ENCODE measurements at regions not wholly inside any gene's neighbourhood (a gene's known extent, or its start where the extent isn't known, plus 50 kb on each side); places are given as distances from the start of the nearest gene placed in this dataset.

- TF ChIP-seq TFE3 (CRISPR knock-in tag; IDR thresholded peaks at IDR 0.05) (peak; percentile 5; the same call in 1 of the 2 replicates), DZIP1 (CRISPR knock-in tag; IDR thresholded peaks at IDR 0.05) (no peak), FOXA3 (CRISPR knock-in tag; IDR thresholded peaks at IDR 0.05) (peak; percentile 84), ZNF382 (CRISPR knock-in tag; IDR thresholded peaks at IDR 0.05; ENCODE audit: borderline replicate concordance) (no peak), KDM3A (CRISPR knock-in tag; IDR thresholded peaks at IDR 0.05; ENCODE audit: low read depth) (0 out of 2 replicates have a peak, but pooled peaks have one; percentile 12), SMAD3 (CRISPR knock-in tag; IDR thresholded peaks at IDR 0.05) (peak; percentile 14; the same call in 1 of the 2 replicates), ZNF790 (CRISPR knock-in tag; IDR thresholded peaks at IDR 0.05; ENCODE audit: borderline replicate concordance) (no peak), SPEN (CRISPR knock-in tag; IDR thresholded peaks at IDR 0.05; ENCODE audit: low read depth) (0 out of 2 replicates have a peak, but pooled peaks have one; percentile 9), BCL6 (CRISPR knock-in tag; IDR thresholded peaks at IDR 0.05) (peak; percentile 29), SAFB2 (CRISPR knock-in tag; IDR thresholded peaks at IDR 0.05; ENCODE audit: borderline replicate concordance, low read depth) (no peak), ZBTB25 (CRISPR knock-in tag; IDR thresholded peaks at IDR 0.05) (no peak), ZGPAT (CRISPR knock-in tag; IDR thresholded peaks at IDR 0.05) (peak; percentile 74; the same call in 1 of the 2 replicates), FOSL2 (CRISPR knock-in tag; IDR thresholded peaks at IDR 0.05) (peak; percentile 83), MED13 (CRISPR knock-in tag; IDR thresholded peaks at IDR 0.05) (0 out of 2 replicates have a peak, but pooled peaks have one; percentile 10), ZSCAN12 (CRISPR knock-in tag; IDR thresholded peaks at IDR 0.05) (0 out of 2 replicates have a peak, but pooled peaks have one; percentile 41), ZNF652 (CRISPR knock-in tag; IDR thresholded peaks at IDR 0.05; ENCODE audit: borderline replicate concordance, low read depth) (no peak), PBX3 (CRISPR knock-in tag; IDR thresholded peaks at IDR 0.05; ENCODE audit: borderline replicate concordance) (no peak), PHB2 (IDR thresholded peaks at IDR 0.05; ENCODE audit: partially characterized antibody) (no peak), ZNF329 (CRISPR knock-in tag; IDR thresholded peaks at IDR 0.05; ENCODE audit: low read depth) (peak; percentile 65; the same call in 1 of the 2 replicates)
Measured at GRCh38 chr1:8259498-8260290, 58.2 kb upstream of the SLC45A1 start (continued).
